ENCODE measurements at regions not wholly inside any gene's neighbourhood (a gene's known extent, or its start where the extent isn't known, plus 50 kb on each side); places are given as distances from the start of the nearest gene placed in this dataset.

DNA sequence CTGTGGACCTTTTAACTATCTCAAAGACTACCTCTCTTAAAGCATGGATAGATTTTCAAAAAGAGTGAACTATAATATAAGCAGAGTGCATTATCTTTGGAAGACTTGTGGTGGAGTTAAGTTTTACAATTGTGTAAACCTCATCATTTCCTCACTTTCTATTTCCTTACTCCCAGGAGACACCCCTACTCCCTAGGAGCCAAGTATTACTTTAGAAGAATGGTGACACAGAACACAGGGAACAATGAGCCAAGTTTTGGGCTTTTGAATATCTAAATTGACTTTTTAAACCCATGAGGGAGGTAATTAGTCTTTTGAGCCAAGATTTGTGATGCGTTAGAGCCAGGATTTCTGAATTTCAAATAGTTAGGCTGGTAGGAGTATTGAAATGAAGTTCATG is 78.9 kb upstream of the UNC5C start:
- Mint-ChIP-seq H3K27me3 (ENCODE audit: low read depth) (no peaks in the 10 kb centered on the region), H3K36me3 (ENCODE audit: low read depth) (no peaks in the 10 kb centered on the region), H3K4me3 (no peak overlapping the region), H3K27ac (ENCODE audit: unreplicated experiment) (no peak overlapping the region), H3K4me1 (no peaks in the 10 kb centered on the region), H3K9me3 (peaks cover 6% of the 10 kb centered on the region)
- TF ChIP-seq, protein P1, sequence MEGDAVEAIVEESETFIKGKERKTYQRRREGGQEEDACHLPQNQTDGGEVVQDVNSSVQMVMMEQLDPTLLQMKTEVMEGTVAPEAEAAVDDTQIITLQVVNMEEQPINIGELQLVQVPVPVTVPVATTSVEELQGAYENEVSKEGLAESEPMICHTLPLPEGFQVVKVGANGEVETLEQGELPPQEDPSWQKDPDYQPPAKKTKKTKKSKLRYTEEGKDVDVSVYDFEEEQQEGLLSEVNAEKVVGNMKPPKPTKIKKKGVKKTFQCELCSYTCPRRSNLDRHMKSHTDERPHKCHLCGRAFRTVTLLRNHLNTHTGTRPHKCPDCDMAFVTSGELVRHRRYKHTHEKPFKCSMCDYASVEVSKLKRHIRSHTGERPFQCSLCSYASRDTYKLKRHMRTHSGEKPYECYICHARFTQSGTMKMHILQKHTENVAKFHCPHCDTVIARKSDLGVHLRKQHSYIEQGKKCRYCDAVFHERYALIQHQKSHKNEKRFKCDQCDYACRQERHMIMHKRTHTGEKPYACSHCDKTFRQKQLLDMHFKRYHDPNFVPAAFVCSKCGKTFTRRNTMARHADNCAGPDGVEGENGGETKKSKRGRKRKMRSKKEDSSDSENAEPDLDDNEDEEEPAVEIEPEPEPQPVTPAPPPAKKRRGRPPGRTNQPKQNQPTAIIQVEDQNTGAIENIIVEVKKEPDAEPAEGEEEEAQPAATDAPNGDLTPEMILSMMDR (conservative IDR thresholded peaks at IDR 0.05) = no peak
- DNase-seq (ENCODE audit: low read depth, low spot score) = no peak

DNA sequence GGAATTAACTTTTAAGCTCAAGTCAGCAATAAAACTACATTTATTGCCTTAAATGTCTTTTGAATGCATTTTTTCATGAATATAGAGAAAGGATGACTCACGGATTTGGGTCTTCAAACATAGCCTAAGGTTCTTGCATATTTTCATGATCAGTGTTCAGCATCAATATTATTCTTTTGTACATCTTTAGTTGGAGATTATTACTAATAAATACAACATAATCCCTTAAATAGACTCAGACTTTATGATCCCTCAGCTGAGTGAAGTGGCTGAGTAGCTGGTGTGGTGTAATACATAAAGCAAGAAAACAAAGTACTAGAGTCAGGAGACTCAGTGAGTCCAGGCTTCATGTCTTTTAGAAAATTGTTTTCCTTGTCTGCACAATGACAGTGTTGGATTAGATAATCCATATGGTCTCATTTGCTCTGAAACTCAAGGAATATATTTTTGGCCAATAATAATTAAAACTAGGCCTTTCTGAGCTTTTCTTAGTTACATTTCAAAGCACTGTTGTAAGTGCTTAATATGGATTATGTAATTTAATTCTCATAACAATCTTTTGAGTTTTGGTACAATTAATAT is 78.3 kb upstream of the UNC5C start:
- TF ChIP-seq, protein P1 (conservative IDR thresholded peaks at IDR 0.05) = no peak
- DNase-seq (ENCODE audit: low read depth, low spot score) = no peak
- H3K36me3 Mint-ChIP-seq (ENCODE audit: low read depth) = no peaks in the 10 kb centered on the region
- H3K27ac Mint-ChIP-seq (ENCODE audit: unreplicated experiment) = no peak overlapping the region
- H3K4me1 Mint-ChIP-seq = no peaks in the 10 kb centered on the region
- no peaks in the 10 kb centered on the region for H3K27me3 Mint-ChIP-seq (ENCODE audit: low read depth)
- H3K4me3 Mint-ChIP-seq = no peak overlapping the region
- peaks cover 6% of the 10 kb centered on the region for H3K9me3 Mint-ChIP-seq

DNA sequence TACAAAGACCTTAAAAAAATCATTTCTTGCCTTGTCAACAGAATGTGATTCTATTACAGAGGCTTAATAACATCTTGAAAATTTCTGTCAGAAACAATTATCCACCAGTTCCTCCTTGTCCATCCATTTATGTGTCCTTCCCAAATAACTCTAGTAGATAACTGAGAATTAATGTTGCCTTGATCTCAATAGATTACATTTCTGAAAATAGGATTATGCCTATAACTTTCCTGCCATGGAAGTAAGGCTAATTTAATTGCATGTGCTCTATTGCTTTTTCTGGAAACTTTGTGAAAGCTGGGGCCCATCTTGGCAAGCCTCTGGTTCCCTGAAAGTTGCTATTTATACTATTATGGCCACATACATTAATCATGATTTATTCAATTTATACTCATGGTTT is 76.2 kb upstream of the UNC5C start:
- TF ChIP-seq, protein P1 (conservative IDR thresholded peaks at IDR 0.05) = no peak
- no peak overlapping the region for H3K4me3 Mint-ChIP-seq
- no peak overlapping the region for H3K27ac Mint-ChIP-seq (ENCODE audit: unreplicated experiment)
- no peaks in the 10 kb centered on the region for H3K36me3 Mint-ChIP-seq (ENCODE audit: low read depth)
- no peaks in the 10 kb centered on the region for H3K4me1 Mint-ChIP-seq
- DNase-seq (ENCODE audit: low read depth, low spot score) = no peak
- peaks cover 4% of the 10 kb centered on the region for H3K9me3 Mint-ChIP-seq
- no peaks in the 10 kb centered on the region for H3K27me3 Mint-ChIP-seq (ENCODE audit: low read depth)

DNA sequence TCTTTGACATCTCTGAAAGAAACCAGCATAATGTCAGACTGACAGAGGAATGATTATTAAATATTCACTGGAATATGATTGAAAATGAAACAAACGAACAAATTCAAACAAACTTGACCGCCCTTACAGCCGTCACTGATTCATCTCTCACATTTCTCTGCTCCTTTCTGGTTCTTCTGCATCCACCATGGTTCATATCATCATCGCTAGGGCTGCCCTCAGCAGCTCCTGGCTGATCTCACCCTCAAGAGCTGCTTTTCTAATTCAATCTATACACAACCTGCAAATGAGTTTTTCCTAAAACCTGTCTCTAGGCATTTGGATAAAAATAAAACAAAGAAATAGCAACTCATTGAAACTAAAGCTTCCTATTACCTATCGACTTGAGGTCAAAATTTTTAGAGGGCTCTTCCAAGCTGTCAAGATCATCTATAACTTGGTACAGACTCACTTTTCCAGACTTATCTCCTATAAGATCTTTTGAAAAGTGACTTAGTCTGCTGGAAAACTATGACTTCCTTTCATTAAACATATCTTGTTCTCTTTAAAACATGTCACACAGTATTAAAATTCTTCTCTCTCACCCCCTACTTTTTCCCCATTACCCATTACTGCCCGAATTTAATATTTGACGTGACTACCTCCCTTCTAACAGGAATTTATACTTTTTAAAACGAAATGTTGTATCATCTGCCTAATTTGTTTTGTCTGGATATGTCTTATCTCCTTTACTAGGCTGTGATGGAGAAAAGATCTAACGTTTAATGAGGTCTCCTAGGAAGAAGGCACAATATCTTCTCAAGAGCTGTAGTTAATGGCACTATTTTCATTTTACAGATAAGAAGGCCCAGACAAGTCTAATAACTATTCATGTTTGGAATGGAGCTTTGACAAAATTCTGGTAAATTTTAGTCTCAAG is 71.0 kb upstream of the UNC5C start:
- no peak overlapping the region for H3K4me3 Mint-ChIP-seq
- no peaks in the 10 kb centered on the region for H3K36me3 Mint-ChIP-seq (ENCODE audit: low read depth)
- H3K9me3 Mint-ChIP-seq = peaks cover 5% of the 10 kb centered on the region
- no peaks in the 10 kb centered on the region for H3K27me3 Mint-ChIP-seq (ENCODE audit: low read depth)
- no peak for DNase-seq (ENCODE audit: low read depth, low spot score)
- TF ChIP-seq, protein P1 (conservative IDR thresholded peaks at IDR 0.05) = no peak
- no peak overlapping the region for H3K27ac Mint-ChIP-seq (ENCODE audit: unreplicated experiment)
- no peaks in the 10 kb centered on the region for H3K4me1 Mint-ChIP-seq

DNA sequence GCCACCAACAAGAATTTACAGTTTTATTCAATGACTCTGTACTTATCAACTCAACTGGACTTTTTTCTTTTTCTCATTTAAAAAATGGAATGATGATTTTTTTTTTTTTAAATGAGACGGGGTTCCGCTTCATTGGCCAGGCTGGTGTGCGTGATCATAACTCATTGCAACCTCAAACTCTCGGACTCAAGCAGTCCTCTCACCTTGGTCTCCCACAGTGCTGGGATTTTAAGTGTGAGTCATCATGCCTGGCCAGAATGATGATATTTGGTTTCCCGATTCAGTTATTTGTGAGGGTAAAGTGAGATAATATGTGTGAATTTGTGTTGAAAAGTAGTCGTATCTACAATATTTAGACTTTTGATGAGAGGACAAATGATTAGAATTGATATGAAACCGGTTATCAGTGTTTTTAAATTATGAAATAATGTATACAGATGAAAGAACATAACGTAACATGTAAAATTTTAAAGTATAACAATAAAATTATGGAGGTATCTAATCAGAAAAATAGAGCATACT is 66.0 kb upstream of the UNC5C start:
- Mint-ChIP-seq H3K27ac (ENCODE audit: unreplicated experiment) (no peak overlapping the region), H3K27me3 (ENCODE audit: low read depth) (no peaks in the 10 kb centered on the region), H3K9me3 (peaks cover 5% of the 10 kb centered on the region), H3K4me1 (no peaks in the 10 kb centered on the region), H3K4me3 (no peak overlapping the region), H3K36me3 (ENCODE audit: low read depth) (no peaks in the 10 kb centered on the region)
- no peak for DNase-seq (ENCODE audit: low read depth, low spot score)
- TF ChIP-seq, protein P1 (conservative IDR thresholded peaks at IDR 0.05) = no peak
